ENCODE measurements at regions not wholly inside any gene's neighbourhood (a gene's known extent, or its start where the extent isn't known, plus 50 kb on each side); places are given as distances from the start of the nearest gene placed in this dataset.

- Histone ChIP-seq H3K27ac (ENCODE audit: low read depth, low read length, poor library complexity, severe bottlenecking) (no peak overlapping the region), H3K27me3 (replicated peaks; ENCODE audit: insufficient read depth, low read depth, low read length, poor library complexity) (peaks cover 17% of the 10 kb centered on the region), H3K4me3 (ENCODE audit: low read depth, low read length, poor library complexity, severe bottlenecking) (no peak overlapping the region), H3K4me1 (ENCODE audit: insufficient read depth, low read length, poor library complexity, severe bottlenecking) (no peaks in the 10 kb centered on the region), H3K36me3 (ENCODE audit: insufficient read depth, low read length, poor library complexity, severe bottlenecking) (no peaks in the 10 kb centered on the region), H3K9me3 (ENCODE audit: low read depth, low read length, poor library complexity, severe bottlenecking) (no peaks in the 10 kb centered on the region)
- CTCF ChIA-PET: no interaction called here
- DNase-seq (ENCODE audit: low spot score): no peak
- TF ChIP-seq EZH2 (IDR thresholded peaks at IDR 0.05; ENCODE audit: borderline replicate concordance, low read depth, low read length, poor library complexity, severe bottlenecking): no peak
- TF ChIP-seq CTCF (conservative IDR thresholded peaks at IDR 0.05; ENCODE audit: low read depth, low read length): no peak
- POLR2A ChIA-PET (ENCODE audit: low non-redundant PET): no interaction called here
- no TSS peak for BruUV-seq (replicated peaks)
- intact Hi-C loops (cut with micrococcal nuclease; ENCODE audit: unreplicated experiment): no loop called here
Observed at GRCh38 chr6:169343886-169344749, 90.5 kb upstream of the THBS2 start.

GRCh38 chr6:169342710-169343109 is 89.1 kb upstream of the THBS2 start:
- CTCF ChIA-PET: no interaction called here

GRCh38 chr6:169341706-169342105 is 88.1 kb upstream of the THBS2 start:
- Histone ChIP-seq H3K4me1 (ENCODE audit: insufficient read depth, low read length, poor library complexity, severe bottlenecking) (no peaks in the 10 kb centered on the region), H3K9me3 (ENCODE audit: low read depth, low read length, poor library complexity, severe bottlenecking) (no peaks in the 10 kb centered on the region), H3K4me3 (ENCODE audit: low read depth, low read length, poor library complexity, severe bottlenecking) (no peak overlapping the region), H3K27ac (ENCODE audit: low read depth, low read length, poor library complexity, severe bottlenecking) (no peak overlapping the region), H3K36me3 (ENCODE audit: insufficient read depth, low read length, poor library complexity, severe bottlenecking) (no peaks in the 10 kb centered on the region), H3K27me3 (replicated peaks; ENCODE audit: insufficient read depth, low read depth, low read length, poor library complexity) (peaks cover 17% of the 10 kb centered on the region)
- ChIA-PET CTCF (no interaction called here), POLR2A (ENCODE audit: low non-redundant PET) (no interaction called here)
- intact Hi-C loops (cut with micrococcal nuclease; ENCODE audit: unreplicated experiment): no loop called here
- no peak for TF ChIP-seq EZH2 (IDR thresholded peaks at IDR 0.05; ENCODE audit: borderline replicate concordance, low read depth, low read length, poor library complexity, severe bottlenecking)
- no peak for TF ChIP-seq CTCF (conservative IDR thresholded peaks at IDR 0.05; ENCODE audit: low read depth, low read length)
- no peak for DNase-seq (ENCODE audit: low spot score)
- no TSS peak for BruUV-seq (replicated peaks)

More at GRCh38 chr6:169342710-169343109, 89.1 kb upstream of the THBS2 start:
- intact Hi-C loops (cut with micrococcal nuclease; ENCODE audit: unreplicated experiment): no loop called here
- Histone ChIP-seq H3K27me3 (replicated peaks; ENCODE audit: insufficient read depth, low read depth, low read length, poor library complexity) (peaks cover 17% of the 10 kb centered on the region), H3K4me3 (ENCODE audit: low read depth, low read length, poor library complexity, severe bottlenecking) (no peak overlapping the region), H3K27ac (ENCODE audit: low read depth, low read length, poor library complexity, severe bottlenecking) (no peak overlapping the region), H3K4me1 (ENCODE audit: insufficient read depth, low read length, poor library complexity, severe bottlenecking) (no peaks in the 10 kb centered on the region), H3K36me3 (ENCODE audit: insufficient read depth, low read length, poor library complexity, severe bottlenecking) (no peaks in the 10 kb centered on the region), H3K9me3 (ENCODE audit: low read depth, low read length, poor library complexity, severe bottlenecking) (no peaks in the 10 kb centered on the region)
- TF ChIP-seq CTCF (conservative IDR thresholded peaks at IDR 0.05; ENCODE audit: low read depth, low read length) (no peak), EZH2 (IDR thresholded peaks at IDR 0.05; ENCODE audit: borderline replicate concordance, low read depth, low read length, poor library complexity, severe bottlenecking) (no peak)
- DNase-seq (ENCODE audit: low spot score): no peak
- POLR2A ChIA-PET (ENCODE audit: low non-redundant PET): no interaction called here
- no TSS peak for BruUV-seq (replicated peaks)

All from A673 (cell line).